Fibroblast of lung (primary cell): ENCODE measurements at regions not wholly inside any gene's neighbourhood (a gene's known extent, or its start where the extent isn't known, plus 50 kb on each side); places are given as distances from the start of the nearest gene placed in this dataset.

Experiments used
- DNase-seq, 2 donors: peaks; one replicate each; pipeline versions ENCODE4 v3.0.0 to v3.0.0-alpha.2; 2010; ENCODE audit warnings: low read depth in 2 of 2
- H2AFZ ChIP-seq: 2 replicates; pipeline ENCODE4 v1.5.1; 2012; ENCODE audit warnings: low read length, control low read depth, inconsistent platforms
- H3K27ac ChIP-seq: 2 replicates; pipeline ENCODE4 v1.5.1; 2011; ENCODE audit warnings: low read length, control low read depth; ENCODE audit not compliant: insufficient read depth
- H3K27me3 ChIP-seq: 2 replicates; pipeline ENCODE4 v1.5.1; 2011; ENCODE audit warnings: mild to moderate bottlenecking, low read length; ENCODE audit not compliant: control insufficient read depth, insufficient read depth
- H3K36me3 ChIP-seq: 2 replicates; pipeline ENCODE4 v1.5.1; 2011; ENCODE audit warnings: low read length; ENCODE audit not compliant: control insufficient read depth, insufficient read depth
- H3K4me1 ChIP-seq: 2 replicates; pipeline ENCODE4 v1.5.1; 2011; ENCODE audit warnings: low read length; ENCODE audit not compliant: control insufficient read depth, insufficient read depth; ENCODE audit errors: extremely low read depth
- H3K4me2 ChIP-seq: 2 replicates; pipeline ENCODE4 v1.5.1; 2011; ENCODE audit warnings: low read length, control low read depth; ENCODE audit not compliant: insufficient read depth; ENCODE audit errors: extremely low read depth
- H3K4me3 ChIP-seq, 4 experiments: fragments of 200-600 bp in 1 of 4; sonication (generic) in 1 of 4; replicated peaks in 1 of 4; 2 replicates each; pipeline ENCODE4 v1.5.1; 2011 to 2016; ENCODE audit warnings: low read length in 4 of 4, low read depth in 3 of 4, mild to moderate bottlenecking in 3 of 4, control low read depth in 2 of 4, inconsistent platforms in 1 of 4, mixed read lengths in 1 of 4; ENCODE audit not compliant: insufficient read depth in 1 of 4; ENCODE audit errors: control extremely low read depth in 1 of 4
- H3K79me2 ChIP-seq: 2 replicates; pipeline ENCODE4 v1.5.1; 2012; ENCODE audit warnings: mild to moderate bottlenecking, low read length, inconsistent platforms; ENCODE audit not compliant: control insufficient read depth, insufficient read depth
- H3K9ac ChIP-seq: 2 replicates; pipeline ENCODE4 v1.5.1; 2011; ENCODE audit warnings: mild to moderate bottlenecking, low read length, control low read depth; ENCODE audit not compliant: insufficient read depth
- H3K9me3 ChIP-seq: 2 replicates; pipeline ENCODE4 v1.5.1; 2012; ENCODE audit warnings: low read depth, low read length; ENCODE audit not compliant: control insufficient read depth, insufficient read depth
- H4K20me1 ChIP-seq: 2 replicates; pipeline ENCODE4 v1.5.1; 2011; ENCODE audit warnings: low read length; ENCODE audit not compliant: control insufficient read depth, insufficient read depth; ENCODE audit errors: extremely low read depth
- CTCF ChIP-seq, 2 donors: IDR thresholded peaks in 1 of 2; conservative IDR thresholded peaks in 1 of 2; 1 replicate in 1 of 2; 2 replicates in 1 of 2; pipeline ENCODE4 v1.5.1; 2011 to 2012; ENCODE audit warnings: low read length in 2 of 2, control low read depth in 1 of 2, inconsistent platforms in 1 of 2, low read depth in 1 of 2, mild to moderate bottlenecking in 1 of 2
- EZH2 ChIP-seq: IDR thresholded peaks from 2 replicates; pipeline ENCODE4 v1.5.1; 2012; ENCODE audit warnings: low read length, control low read depth, mild to moderate bottlenecking; ENCODE audit errors: missing control alignments

DNA sequence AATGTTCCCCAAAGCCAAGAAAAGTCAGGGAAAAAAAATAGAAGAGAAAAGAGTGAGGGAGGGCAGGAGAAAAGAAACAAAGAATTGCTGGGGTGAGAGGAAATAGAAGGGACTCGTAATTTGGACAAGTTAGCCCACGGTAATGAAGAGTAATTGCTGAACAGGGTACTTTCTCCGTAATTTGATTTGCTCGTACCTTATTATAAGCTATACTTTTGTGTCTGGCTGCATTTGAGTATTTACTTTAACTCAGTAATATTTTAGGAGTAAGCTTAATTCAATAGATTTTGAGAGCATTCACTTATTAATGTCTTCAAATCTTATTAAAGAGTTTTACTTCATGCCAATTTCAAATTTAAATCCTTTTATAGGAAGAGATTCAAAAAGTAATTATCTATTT, 527.5 kb downstream of the COL11A1 start:
- H3K36me3 ChIP-seq: no peaks in the 10 kb centered on the region
- H3K4me1 ChIP-seq: no peaks in the 10 kb centered on the region
- no peak for DNase-seq
- H2AFZ ChIP-seq: no peak overlapping the region
- no peaks in the 10 kb centered on the region for H3K9me3 ChIP-seq
- no peaks in the 10 kb centered on the region for H3K79me2 ChIP-seq
- no peaks in the 10 kb centered on the region for H3K27me3 ChIP-seq
- no peak overlapping the region for H3K4me2 ChIP-seq
- no peak overlapping the region for H3K4me3 ChIP-seq
- no peak overlapping the region for H3K27ac ChIP-seq
- H3K9ac ChIP-seq: no peak overlapping the region
- no peaks in the 10 kb centered on the region for H4K20me1 ChIP-seq
- TF ChIP-seq EZH2 (no peak), CTCF (conservative IDR thresholded peaks at IDR 0.05 in 1 of 2, IDR thresholded peaks at IDR 0.05 in 1 of 2; ENCODE audit: low read depth in 1 of 2, low read length in 2 of 2) (no peak)

- Histone ChIP-seq H3K27ac (no peak overlapping the region), H3K4me3 (no peak overlapping the region), H3K9me3 (no peaks in the 10 kb centered on the region), H3K36me3 (no peaks in the 10 kb centered on the region), H3K79me2 (no peaks in the 10 kb centered on the region), H3K9ac (no peak overlapping the region), H3K4me1 (no peaks in the 10 kb centered on the region), H4K20me1 (no peaks in the 10 kb centered on the region), H3K27me3 (no peaks in the 10 kb centered on the region), H3K4me2 (no peak overlapping the region), H2AFZ (no peak overlapping the region)
- DNase-seq: peak in 1 of 2 donors; percentile 22
- TF ChIP-seq CTCF (conservative IDR thresholded peaks at IDR 0.05 in 1 of 2, IDR thresholded peaks at IDR 0.05 in 1 of 2; ENCODE audit: low read depth in 1 of 2, low read length in 2 of 2): no peak
- TF ChIP-seq EZH2: no peak
These were observed 529.5 kb downstream of the COL11A1 start for GRCh38 chr1:102578804-102579203.

DNA sequence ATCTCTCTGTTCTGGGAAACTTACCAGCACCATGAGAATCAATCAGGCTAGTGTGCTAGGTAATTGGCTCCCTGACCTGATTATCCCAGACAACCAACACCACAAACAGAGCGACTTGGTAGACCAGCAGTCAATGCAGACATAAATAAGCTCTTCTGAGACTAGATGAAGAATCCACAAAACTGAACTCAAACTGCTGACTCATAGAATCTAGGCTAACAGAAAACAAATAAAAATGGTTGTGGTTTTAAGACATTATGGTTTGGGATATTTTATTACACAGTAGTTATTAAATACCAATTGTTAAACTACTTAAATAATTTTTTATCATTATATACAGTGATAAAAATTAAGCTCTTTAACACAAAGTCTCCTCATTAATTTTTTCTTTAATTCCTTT, 535.7 kb downstream of the COL11A1 start:
- Histone ChIP-seq H2AFZ (no peak overlapping the region), H3K4me3 (no peak overlapping the region), H3K9ac (no peak overlapping the region), H3K9me3 (no peaks in the 10 kb centered on the region), H3K4me2 (no peak overlapping the region), H3K36me3 (no peaks in the 10 kb centered on the region), H3K79me2 (no peaks in the 10 kb centered on the region), H3K27ac (no peak overlapping the region), H4K20me1 (no peaks in the 10 kb centered on the region), H3K4me1 (no peaks in the 10 kb centered on the region), H3K27me3 (no peaks in the 10 kb centered on the region)
- TF ChIP-seq EZH2 (no peak), CTCF (conservative IDR thresholded peaks at IDR 0.05 in 1 of 2, IDR thresholded peaks at IDR 0.05 in 1 of 2; ENCODE audit: low read depth in 1 of 2, low read length in 2 of 2) (no peak)
- DNase-seq: no peak
